Astrocyte (in vitro differentiated cells and primary cell): ENCODE measurements at regions not wholly inside any gene's neighbourhood (a gene's known extent, or its start where the extent isn't known, plus 50 kb on each side); places are given as distances from the start of the nearest gene placed in this dataset.

ENCODE experiments used
- DNase-seq: peaks from one replicate; pipeline ENCODE4 v3.0.0-alpha.2; 2010; ENCODE audit warnings: low read depth
- FAIRE-seq: peaks from 2 replicates; lab custom pipeline; 2011; peaks lifted over from hg19 to GRCh38; lab: Jason Lieb, UNC
- H2AFZ ChIP-seq: 2 replicates; pipeline ENCODE4 v1.6.0; 2012; ENCODE audit warnings: low read depth, low read length, inconsistent platforms
- H3K27ac ChIP-seq: 2 replicates; pipeline ENCODE4 v1.5.1; 2011; ENCODE audit warnings: low read depth, low read length, inconsistent platforms
- H3K27me3 ChIP-seq: 2 replicates; pipeline ENCODE4 v1.6.0; 2011; ENCODE audit warnings: low read length, inconsistent platforms; ENCODE audit not compliant: insufficient read depth
- H3K36me3 ChIP-seq: 2 replicates; pipeline ENCODE4 v1.5.1; 2011; ENCODE audit warnings: low read length, inconsistent platforms; ENCODE audit not compliant: insufficient read depth
- H3K4me1 ChIP-seq: 2 replicates; pipeline ENCODE4 v1.5.1; 2011; ENCODE audit warnings: low read length, inconsistent platforms; ENCODE audit not compliant: insufficient read depth
- H3K4me2 ChIP-seq: 2 replicates; pipeline ENCODE4 v1.6.0; 2012; ENCODE audit warnings: low read length, inconsistent platforms
- H3K4me3 ChIP-seq: 2 replicates; pipeline ENCODE4 v1.5.1; 2011; ENCODE audit warnings: low read depth, mild to moderate bottlenecking, low read length, inconsistent platforms; ENCODE audit not compliant: insufficient read depth
- H3K79me2 ChIP-seq: 2 replicates; pipeline ENCODE4 v1.6.0; 2012; ENCODE audit warnings: mild to moderate bottlenecking, low read length, inconsistent platforms; ENCODE audit not compliant: insufficient read depth
- H3K9ac ChIP-seq: 2 replicates; pipeline ENCODE4 v1.6.0; 2012; ENCODE audit warnings: mild to moderate bottlenecking, low read length, inconsistent platforms
- H3K9me3 ChIP-seq: 2 replicates; pipeline ENCODE4 v1.5.1; 2012; ENCODE audit warnings: low read depth, mild to moderate bottlenecking, low read length, inconsistent platforms; ENCODE audit not compliant: insufficient read depth
- H4K20me1 ChIP-seq: 2 replicates; pipeline ENCODE4 v1.6.0; 2012; ENCODE audit warnings: low read length, inconsistent platforms; ENCODE audit not compliant: insufficient read depth
- H3K27ac Mint-ChIP-seq: one replicate; pipeline ENCODE4 v1.8.0; 2021; ENCODE audit warnings: mild to moderate bottlenecking, mixed read lengths; ENCODE audit not compliant: unreplicated experiment
- H3K27me3 Mint-ChIP-seq: one replicate; pipeline ENCODE4 v1.8.0; 2021; ENCODE audit warnings: low read depth, mixed read lengths; ENCODE audit not compliant: unreplicated experiment
- H3K36me3 Mint-ChIP-seq: one replicate; pipeline ENCODE4 v1.8.0; 2021; ENCODE audit warnings: low read depth, mixed read lengths; ENCODE audit not compliant: unreplicated experiment
- H3K4me1 Mint-ChIP-seq: one replicate; pipeline ENCODE4 v1.8.0; 2021; ENCODE audit warnings: low read depth, mixed read lengths; ENCODE audit not compliant: unreplicated experiment
- H3K4me3 Mint-ChIP-seq: one replicate; pipeline ENCODE4 v1.8.0; 2021; ENCODE audit warnings: mild to moderate bottlenecking, moderate library complexity, mixed read lengths; ENCODE audit not compliant: unreplicated experiment
- H3K9me3 Mint-ChIP-seq: one replicate; pipeline ENCODE4 v1.8.0; 2021; ENCODE audit warnings: mild to moderate bottlenecking, mixed read lengths; ENCODE audit not compliant: unreplicated experiment
- EZH2 ChIP-seq: IDR thresholded peaks from 2 replicates; pipeline ENCODE4 v1.6.1; 2012; ENCODE audit warnings: mild to moderate bottlenecking, low read length, inconsistent platforms; ENCODE audit not compliant: insufficient read depth
- TF ChIP-seq, protein P1 (sequence below): IDR thresholded peaks from 2 replicates; pipeline ENCODE4 v1.5.1; 2011; ENCODE audit warnings: low read depth, mild to moderate bottlenecking, inconsistent platforms, low read length, moderate library complexity; ENCODE audit not compliant: insufficient read depth

DNA sequence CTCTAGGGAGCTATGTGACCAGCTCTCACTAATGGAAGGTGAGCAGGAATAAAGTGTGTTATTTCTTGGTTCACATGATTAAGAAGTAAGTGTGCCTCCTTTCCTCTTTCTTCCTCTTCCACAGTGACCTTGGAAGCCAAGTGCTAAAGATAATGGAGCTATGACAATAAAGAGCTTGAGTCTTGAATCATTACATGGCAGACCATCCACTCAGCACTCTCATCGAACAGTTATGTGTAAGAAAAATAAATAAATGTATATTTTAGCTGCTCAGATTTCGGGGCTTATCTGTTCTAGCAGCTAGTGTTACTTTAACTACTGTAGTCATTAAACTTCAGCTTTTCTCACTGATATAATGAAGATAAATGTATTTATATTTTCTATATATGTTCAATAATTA, 72.9 kb downstream of the HDGFL1 start:
- H3K4me1 Mint-ChIP-seq: no peaks in the 10 kb centered on the region
- no peaks in the 10 kb centered on the region for H3K27me3 ChIP-seq
- H3K79me2 ChIP-seq: no peaks in the 10 kb centered on the region
- H3K9ac ChIP-seq: no peak overlapping the region
- H3K9me3 Mint-ChIP-seq: no peaks in the 10 kb centered on the region
- no peak overlapping the region for H3K4me3 ChIP-seq
- H3K27ac ChIP-seq: no peak overlapping the region
- no peaks in the 10 kb centered on the region for H3K9me3 ChIP-seq
- no peak overlapping the region for H3K4me2 ChIP-seq
- H4K20me1 ChIP-seq: no peaks in the 10 kb centered on the region
- no peaks in the 10 kb centered on the region for H3K36me3 ChIP-seq
- H3K27ac Mint-ChIP-seq: no peak overlapping the region
- peak; percentile 48 for DNase-seq
- peaks cover 3% of the 10 kb centered on the region for H3K4me1 ChIP-seq
- no peaks in the 10 kb centered on the region for H3K36me3 Mint-ChIP-seq
- TF ChIP-seq, protein P1, sequence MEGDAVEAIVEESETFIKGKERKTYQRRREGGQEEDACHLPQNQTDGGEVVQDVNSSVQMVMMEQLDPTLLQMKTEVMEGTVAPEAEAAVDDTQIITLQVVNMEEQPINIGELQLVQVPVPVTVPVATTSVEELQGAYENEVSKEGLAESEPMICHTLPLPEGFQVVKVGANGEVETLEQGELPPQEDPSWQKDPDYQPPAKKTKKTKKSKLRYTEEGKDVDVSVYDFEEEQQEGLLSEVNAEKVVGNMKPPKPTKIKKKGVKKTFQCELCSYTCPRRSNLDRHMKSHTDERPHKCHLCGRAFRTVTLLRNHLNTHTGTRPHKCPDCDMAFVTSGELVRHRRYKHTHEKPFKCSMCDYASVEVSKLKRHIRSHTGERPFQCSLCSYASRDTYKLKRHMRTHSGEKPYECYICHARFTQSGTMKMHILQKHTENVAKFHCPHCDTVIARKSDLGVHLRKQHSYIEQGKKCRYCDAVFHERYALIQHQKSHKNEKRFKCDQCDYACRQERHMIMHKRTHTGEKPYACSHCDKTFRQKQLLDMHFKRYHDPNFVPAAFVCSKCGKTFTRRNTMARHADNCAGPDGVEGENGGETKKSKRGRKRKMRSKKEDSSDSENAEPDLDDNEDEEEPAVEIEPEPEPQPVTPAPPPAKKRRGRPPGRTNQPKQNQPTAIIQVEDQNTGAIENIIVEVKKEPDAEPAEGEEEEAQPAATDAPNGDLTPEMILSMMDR: no peak
- no peak for TF ChIP-seq EZH2
- no peak overlapping the region for H2AFZ ChIP-seq
- FAIRE-seq: no peak
- H3K4me3 Mint-ChIP-seq: no peak overlapping the region
- no peaks in the 10 kb centered on the region for H3K27me3 Mint-ChIP-seq

DNA sequence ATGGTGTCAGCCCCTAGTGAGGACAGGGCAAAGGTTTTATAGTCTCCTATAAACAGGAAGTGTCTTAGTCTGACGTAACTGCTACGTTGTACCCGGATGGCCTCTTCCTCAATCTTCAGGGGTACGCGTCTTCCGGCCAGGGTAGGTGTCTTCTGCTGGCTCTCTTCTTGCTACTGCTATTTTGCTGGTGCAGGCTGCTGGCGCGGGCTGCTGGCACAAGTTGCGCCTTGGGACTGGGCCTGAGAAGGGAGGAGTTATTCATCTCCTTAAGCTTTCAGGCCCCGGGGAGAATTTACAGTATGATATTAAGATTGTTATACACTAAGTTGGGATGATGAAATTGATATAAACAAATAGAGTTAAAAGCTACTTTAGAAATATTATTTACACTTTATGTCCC, 74.4 kb downstream of the HDGFL1 start:
- no peak for TF ChIP-seq EZH2
- TF ChIP-seq, protein P1: no peak
- Histone ChIP-seq H2AFZ (no peak overlapping the region), H3K27me3 (no peaks in the 10 kb centered on the region), H3K4me2 (no peak overlapping the region), H3K27ac (no peak overlapping the region), H3K36me3 (no peaks in the 10 kb centered on the region), H3K9ac (no peak overlapping the region), H3K9me3 (no peaks in the 10 kb centered on the region), H3K4me1 (peaks cover 3% of the 10 kb centered on the region), H4K20me1 (no peaks in the 10 kb centered on the region), H3K79me2 (no peaks in the 10 kb centered on the region), H3K4me3 (no peak overlapping the region)
- H3K9me3 Mint-ChIP-seq: no peaks in the 10 kb centered on the region
- FAIRE-seq (no peak), DNase-seq (no peak)
- no peaks in the 10 kb centered on the region for H3K4me1 Mint-ChIP-seq
- no peak overlapping the region for H3K27ac Mint-ChIP-seq
- no peaks in the 10 kb centered on the region for H3K36me3 Mint-ChIP-seq
- H3K27me3 Mint-ChIP-seq: no peaks in the 10 kb centered on the region
- H3K4me3 Mint-ChIP-seq: no peak overlapping the region

DNA sequence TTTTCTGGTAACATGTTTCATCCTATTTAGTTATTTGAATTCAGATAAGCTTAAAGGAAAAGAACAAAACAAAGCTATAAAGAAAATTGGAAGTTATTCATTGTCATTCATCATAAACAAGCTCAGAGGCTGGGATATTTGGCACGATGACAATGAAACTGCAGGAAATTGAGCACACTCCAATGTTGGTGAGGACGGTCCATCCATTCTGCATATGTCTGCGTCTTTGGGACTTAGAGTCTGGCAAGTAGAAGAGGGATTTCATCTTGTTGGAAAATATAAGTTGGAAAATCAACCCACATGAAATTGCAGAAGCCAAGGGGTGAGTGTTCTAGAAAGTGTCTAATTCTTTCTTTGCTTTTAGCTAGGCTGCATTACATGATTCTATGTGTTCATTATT, 78.4 kb downstream of the HDGFL1 start:
- Histone ChIP-seq H3K9me3 (no peaks in the 10 kb centered on the region), H3K4me2 (no peak overlapping the region), H3K4me1 (no peaks in the 10 kb centered on the region), H3K9ac (no peak overlapping the region), H4K20me1 (no peaks in the 10 kb centered on the region), H3K79me2 (no peaks in the 10 kb centered on the region), H3K27ac (no peak overlapping the region), H3K27me3 (no peaks in the 10 kb centered on the region), H2AFZ (no peak overlapping the region), H3K4me3 (no peak overlapping the region), H3K36me3 (no peaks in the 10 kb centered on the region)
- FAIRE-seq: no peak
- no peaks in the 10 kb centered on the region for H3K27me3 Mint-ChIP-seq
- H3K36me3 Mint-ChIP-seq: no peaks in the 10 kb centered on the region
- TF ChIP-seq, protein P1: no peak
- no peak for TF ChIP-seq EZH2
- no peak overlapping the region for H3K27ac Mint-ChIP-seq
- H3K9me3 Mint-ChIP-seq: no peaks in the 10 kb centered on the region
- H3K4me1 Mint-ChIP-seq: no peaks in the 10 kb centered on the region
- H3K4me3 Mint-ChIP-seq: no peak overlapping the region
- DNase-seq: no peak
